Loucy (cell line): ENCODE measurements at regions not wholly inside any gene's neighbourhood (a gene's known extent, or its start where the extent isn't known, plus 50 kb on each side); places are given as distances from the start of the nearest gene placed in this dataset.

Experiments
- H2AFZ ChIP-seq: fragments of 200-600 bp; sonication (generic); 2 replicates; pipeline ENCODE4 v1.6.0; 2016; ENCODE audit warnings: antibody characterized with exemption, mild to moderate bottlenecking, low read length, moderate library complexity
- H3F3A ChIP-seq: fragments of 200-600 bp; 2 replicates; pipeline ENCODE4 v1.6.0; 2016; ENCODE audit warnings: antibody characterized with exemption, low read depth, mild to moderate bottlenecking
- H3K27me3 ChIP-seq: fragments of 200-600 bp; sonication (generic); 2 replicates; pipeline ENCODE4 v1.6.1; 2014; ENCODE audit warnings: low read length, mild to moderate bottlenecking; ENCODE audit not compliant: insufficient read depth, poor library complexity, severe bottlenecking
- H3K36me3 ChIP-seq: fragments of 200-600 bp; sonication (generic); 2 replicates; pipeline ENCODE4 v1.6.1; 2016; ENCODE audit warnings: low read length; ENCODE audit not compliant: insufficient read depth
- H3K4me1 ChIP-seq: fragments of 200-600 bp; sonication (generic); 2 replicates; pipeline ENCODE4 v1.5.1; 2014; ENCODE audit warnings: low read length, mild to moderate bottlenecking; ENCODE audit not compliant: insufficient read depth, poor library complexity, severe bottlenecking
- H3K4me2 ChIP-seq: fragments of 200-600 bp; sonication (generic); 2 replicates; pipeline ENCODE4 v1.6.0; 2014; ENCODE audit warnings: antibody characterized with exemption, low read length, low read depth, mild to moderate bottlenecking; ENCODE audit not compliant: poor library complexity, severe bottlenecking
- H3K4me3 ChIP-seq: fragments of 200-600 bp; sonication (generic); 2 replicates; pipeline ENCODE4 v1.5.1; 2014; ENCODE audit warnings: low read length, mild to moderate bottlenecking, mixed read lengths; ENCODE audit not compliant: poor library complexity, severe bottlenecking
- H3K79me2 ChIP-seq: fragments of 200-600 bp; sonication (generic); 2 replicates; pipeline ENCODE4 v1.6.1; 2014; ENCODE audit warnings: low read length; ENCODE audit not compliant: insufficient read depth
- H3K9ac ChIP-seq: fragments of 200-600 bp; sonication (generic); 2 replicates; pipeline ENCODE4 v1.6.0; 2014; ENCODE audit warnings: mild to moderate bottlenecking, low read depth, low read length, moderate library complexity; ENCODE audit not compliant: poor library complexity, severe bottlenecking
- H3K9me2 ChIP-seq: fragments of 200-600 bp; sonication (generic); replicated peaks from 2 replicates; pipeline ENCODE4 v1.6.1; 2016; ENCODE audit warnings: low read depth, low read length, mixed read lengths
- H3K9me3 ChIP-seq: fragments of 200-600 bp; sonication (generic); 2 replicates; pipeline ENCODE4 v1.6.1; 2014; ENCODE audit warnings: mild to moderate bottlenecking, antibody characterized with exemption, low read length, low read depth; ENCODE audit not compliant: insufficient read depth
- H4K20me1 ChIP-seq: fragments of 200-600 bp; sonication (generic); 2 replicates; pipeline ENCODE4 v1.6.0; 2014; ENCODE audit warnings: antibody characterized with exemption, low read length, mild to moderate bottlenecking; ENCODE audit not compliant: insufficient read depth, poor library complexity, severe bottlenecking
- EZH2phosphoT487 ChIP-seq: fragments of 200-600 bp; IDR thresholded peaks from 2 replicates; pipeline ENCODE4 v1.6.1; 2018; ENCODE audit warnings: antibody characterized with exemption, mild to moderate bottlenecking, moderate library complexity, borderline replicate concordance
- TF ChIP-seq, protein P1 (sequence below): fragments of 200-600 bp; sonication (generic); conservative IDR thresholded peaks from 2 replicates; pipeline ENCODE4 v1.5.1; 2014; ENCODE audit warnings: mild to moderate bottlenecking, antibody characterized with exemption, low read length

DNA sequence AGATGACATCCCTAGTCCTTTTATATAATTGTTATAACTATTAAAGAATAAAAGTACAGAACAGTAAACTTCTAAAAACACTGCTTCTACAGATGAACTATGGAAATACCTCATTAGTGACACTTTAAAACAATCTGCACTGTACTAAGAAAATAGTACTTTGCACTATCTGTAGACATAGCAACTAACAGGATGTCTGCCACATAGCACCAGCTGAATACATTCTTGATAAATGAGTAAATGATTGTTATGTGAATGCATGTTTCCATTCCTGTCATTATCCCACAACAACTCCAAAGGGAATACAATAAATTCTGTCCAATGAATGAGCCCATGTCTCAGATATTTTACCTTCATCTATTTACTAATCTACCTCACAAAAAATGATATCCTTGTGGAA, 115.3 kb upstream of the SLC35G4 start:
- no peaks in the 10 kb centered on the region for H4K20me1 ChIP-seq
- no peak overlapping the region for H3K4me3 ChIP-seq
- H3K9me3 ChIP-seq = no peaks in the 10 kb centered on the region
- no peaks in the 10 kb centered on the region for H3F3A ChIP-seq
- H3K79me2 ChIP-seq = no peaks in the 10 kb centered on the region
- H3K9me2 ChIP-seq = no peaks in the 10 kb centered on the region
- no peak overlapping the region for H2AFZ ChIP-seq
- H3K4me1 ChIP-seq = no peaks in the 10 kb centered on the region
- H3K4me2 ChIP-seq = no peak overlapping the region
- no peaks in the 10 kb centered on the region for H3K27me3 ChIP-seq
- H3K36me3 ChIP-seq = no peaks in the 10 kb centered on the region
- no peak overlapping the region for H3K9ac ChIP-seq
- TF ChIP-seq, protein P1, sequence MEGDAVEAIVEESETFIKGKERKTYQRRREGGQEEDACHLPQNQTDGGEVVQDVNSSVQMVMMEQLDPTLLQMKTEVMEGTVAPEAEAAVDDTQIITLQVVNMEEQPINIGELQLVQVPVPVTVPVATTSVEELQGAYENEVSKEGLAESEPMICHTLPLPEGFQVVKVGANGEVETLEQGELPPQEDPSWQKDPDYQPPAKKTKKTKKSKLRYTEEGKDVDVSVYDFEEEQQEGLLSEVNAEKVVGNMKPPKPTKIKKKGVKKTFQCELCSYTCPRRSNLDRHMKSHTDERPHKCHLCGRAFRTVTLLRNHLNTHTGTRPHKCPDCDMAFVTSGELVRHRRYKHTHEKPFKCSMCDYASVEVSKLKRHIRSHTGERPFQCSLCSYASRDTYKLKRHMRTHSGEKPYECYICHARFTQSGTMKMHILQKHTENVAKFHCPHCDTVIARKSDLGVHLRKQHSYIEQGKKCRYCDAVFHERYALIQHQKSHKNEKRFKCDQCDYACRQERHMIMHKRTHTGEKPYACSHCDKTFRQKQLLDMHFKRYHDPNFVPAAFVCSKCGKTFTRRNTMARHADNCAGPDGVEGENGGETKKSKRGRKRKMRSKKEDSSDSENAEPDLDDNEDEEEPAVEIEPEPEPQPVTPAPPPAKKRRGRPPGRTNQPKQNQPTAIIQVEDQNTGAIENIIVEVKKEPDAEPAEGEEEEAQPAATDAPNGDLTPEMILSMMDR = no peak
- TF ChIP-seq EZH2phosphoT487 = no peak

GRCh38 chr18:11489266-11489899, 120.0 kb upstream of the SLC35G4 start:
- H3F3A ChIP-seq = no peaks in the 10 kb centered on the region
- H2AFZ ChIP-seq = no peak overlapping the region
- H3K4me3 ChIP-seq = no peak overlapping the region
- H3K36me3 ChIP-seq = no peaks in the 10 kb centered on the region
- H3K79me2 ChIP-seq = no peaks in the 10 kb centered on the region
- no peak for TF ChIP-seq EZH2phosphoT487
- TF ChIP-seq, protein P1 = no peak
- no peaks in the 10 kb centered on the region for H3K4me1 ChIP-seq
- H3K9me3 ChIP-seq = no peaks in the 10 kb centered on the region
- no peak overlapping the region for H3K4me2 ChIP-seq
- H4K20me1 ChIP-seq = no peaks in the 10 kb centered on the region
- H3K9me2 ChIP-seq = no peaks in the 10 kb centered on the region
- no peak overlapping the region for H3K9ac ChIP-seq
- no peaks in the 10 kb centered on the region for H3K27me3 ChIP-seq

- Histone ChIP-seq H3K79me2 (no peaks in the 10 kb centered on the region), H4K20me1 (no peaks in the 10 kb centered on the region)
Observed at GRCh38 chr18:11488175-11488574, 121.2 kb upstream of the SLC35G4 start.

More at GRCh38 chr18:11488175-11488574, 121.2 kb upstream of the SLC35G4 start:
- Histone ChIP-seq H3K36me3 (no peaks in the 10 kb centered on the region), H2AFZ (no peak overlapping the region), H3K27me3 (no peaks in the 10 kb centered on the region), H3K4me2 (no peak overlapping the region), H3K4me3 (no peak overlapping the region), H3F3A (no peaks in the 10 kb centered on the region), H3K9ac (no peak overlapping the region), H3K9me2 (no peaks in the 10 kb centered on the region), H3K9me3 (no peaks in the 10 kb centered on the region), H3K4me1 (no peaks in the 10 kb centered on the region)
- TF ChIP-seq, protein P1 = no peak
- no peak for TF ChIP-seq EZH2phosphoT487
